Kidney capillary endothelial cell (primary cell): ENCODE measurements at regions not wholly inside any gene's neighbourhood (a gene's known extent, or its start where the extent isn't known, plus 50 kb on each side); places are given as distances from the start of the nearest gene placed in this dataset.

Source experiments
- DNase-seq: peaks from one replicate; pipeline ENCODE4 v3.0.0-alpha.2; 2018; ENCODE audit warnings: low spot score

GRCh38 chrX:151796576-151796975 lies 62.0 kb downstream of the CNGA2 start:
- no peak for DNase-seq

- peak; percentile 3 for DNase-seq
Observed at GRCh38 chrX:151801980-151802379, 67.4 kb downstream of the CNGA2 start.

GRCh38 chrX:151806967-151807540 lies 72.5 kb downstream of the CNGA2 start:
- no peak for DNase-seq

DNA sequence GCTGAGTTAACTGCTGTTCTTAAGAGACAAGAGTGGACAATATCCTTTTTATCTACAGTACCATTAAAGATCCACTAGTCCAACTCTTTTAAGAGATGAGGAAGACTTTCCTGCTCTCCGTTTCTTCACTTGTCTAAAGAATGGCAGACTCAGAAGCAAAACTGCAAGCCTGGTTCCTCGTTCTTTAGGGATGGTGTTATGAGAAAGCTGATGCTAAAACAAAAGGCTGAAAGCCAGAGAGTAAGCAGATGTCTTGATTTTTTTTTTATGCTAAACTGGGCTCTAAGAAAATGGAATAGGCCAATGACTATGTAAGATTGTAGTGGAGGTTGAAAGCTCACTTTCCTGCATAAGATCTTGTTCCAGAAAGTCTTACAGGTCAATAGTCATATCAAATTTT lies 78.1 kb downstream of the CNGA2 start:
- DNase-seq = no peak

DNA sequence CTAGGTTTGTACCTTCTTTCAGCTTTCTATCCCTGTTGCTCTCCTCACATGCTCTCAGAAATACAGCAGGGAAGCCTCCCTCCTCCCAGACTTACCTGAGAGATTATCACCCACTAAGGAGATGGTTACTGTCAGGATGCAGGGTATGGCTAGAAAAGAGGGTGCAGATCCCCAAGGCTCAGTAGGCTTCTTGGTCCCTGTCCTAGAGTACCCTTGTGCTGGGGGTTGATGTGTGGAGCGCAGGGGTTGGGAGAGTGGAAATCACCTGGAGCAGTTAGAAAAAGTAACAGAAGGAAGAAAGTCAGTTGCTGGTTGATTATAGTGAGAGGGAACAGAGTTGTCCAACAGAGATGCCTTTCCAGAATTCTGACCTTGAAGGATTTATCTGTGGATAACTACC lies 80.2 kb downstream of the CNGA2 start:
- DNase-seq = no peak

GRCh38 chrX:151815398-151815797 lies 80.9 kb downstream of the CNGA2 start:
- no peak for DNase-seq

DNA sequence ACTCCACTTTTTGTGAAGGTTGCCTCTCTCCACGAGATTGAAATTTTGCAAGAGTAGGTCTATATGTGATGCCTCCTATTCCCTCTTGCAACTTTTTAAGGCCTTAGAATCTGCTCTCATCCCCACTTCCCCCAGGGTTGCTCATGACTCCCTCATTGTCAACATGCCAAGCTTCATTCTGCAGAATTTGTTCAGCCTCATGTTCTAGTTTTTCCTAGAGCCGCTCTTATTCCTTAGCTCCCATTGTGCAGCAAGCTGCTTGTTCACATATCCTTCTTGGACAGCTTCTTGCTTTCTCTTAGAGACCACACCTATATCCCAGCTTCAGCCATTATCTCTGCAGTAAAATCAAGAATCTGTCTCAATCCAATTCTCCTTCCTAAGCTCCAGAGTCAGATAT lies 82.4 kb downstream of the CNGA2 start:
- DNase-seq = no peak

DNA sequence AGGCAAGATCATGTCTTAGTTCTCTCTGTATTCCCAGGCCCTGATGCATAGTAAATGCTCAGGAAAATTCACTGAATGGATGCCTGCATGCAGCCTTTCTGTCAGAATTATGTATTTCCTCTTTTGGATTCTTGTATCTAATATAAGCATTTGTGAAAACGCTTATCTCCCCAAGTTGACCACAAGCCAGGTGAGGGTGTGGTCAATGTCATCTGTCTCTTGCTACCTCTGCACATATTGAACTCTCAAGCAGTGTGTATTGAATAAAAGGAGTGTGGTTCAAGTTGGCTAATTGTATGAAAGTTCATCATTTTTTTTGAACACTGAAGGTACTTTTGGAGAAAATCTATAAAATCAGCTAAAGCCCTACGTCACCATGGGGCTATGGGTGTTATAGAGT lies 84.3 kb downstream of the CNGA2 start:
- no peak for DNase-seq

DNA sequence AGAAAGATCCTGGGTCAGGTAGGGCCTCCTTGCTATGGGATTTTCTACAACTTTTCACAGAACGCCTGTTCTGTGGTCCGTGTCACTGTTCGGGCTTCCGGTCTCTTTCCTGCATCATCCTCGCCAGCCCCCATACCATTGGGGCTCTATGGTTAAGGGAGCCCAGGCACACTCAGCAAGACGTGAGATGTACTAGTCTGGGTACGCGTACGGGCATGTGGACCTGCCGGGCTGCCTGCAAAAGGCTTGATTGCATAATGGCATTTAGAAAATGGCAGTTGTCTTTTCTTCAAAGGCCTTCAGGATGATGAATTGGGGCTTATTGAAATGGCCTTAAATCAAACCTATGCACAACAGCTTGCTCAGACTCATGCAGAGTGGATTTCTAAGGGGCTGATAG lies 86.7 kb downstream of the CNGA2 start:
- DNase-seq = no peak

DNA sequence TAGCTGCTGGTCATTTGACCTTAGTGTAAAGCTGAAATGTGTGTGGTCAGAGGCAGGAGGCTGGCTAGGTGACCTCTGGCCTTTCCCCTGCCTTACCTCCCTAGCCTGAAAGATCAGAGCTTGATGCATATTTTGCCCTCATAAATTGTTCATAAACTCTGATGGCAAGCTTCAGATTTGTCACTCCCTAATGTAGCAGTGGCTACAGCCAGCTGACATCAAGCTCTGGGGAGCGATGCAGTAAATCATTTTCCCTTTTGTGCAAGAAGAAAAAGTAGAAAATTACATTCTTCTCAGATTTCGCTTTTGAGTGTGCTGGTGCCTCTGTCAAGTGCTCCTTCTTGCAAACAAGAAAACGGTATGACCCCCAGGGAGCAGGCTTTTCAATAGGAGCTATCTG lies 87.7 kb upstream of the MAGEA4 start:
- DNase-seq = no peak

DNA sequence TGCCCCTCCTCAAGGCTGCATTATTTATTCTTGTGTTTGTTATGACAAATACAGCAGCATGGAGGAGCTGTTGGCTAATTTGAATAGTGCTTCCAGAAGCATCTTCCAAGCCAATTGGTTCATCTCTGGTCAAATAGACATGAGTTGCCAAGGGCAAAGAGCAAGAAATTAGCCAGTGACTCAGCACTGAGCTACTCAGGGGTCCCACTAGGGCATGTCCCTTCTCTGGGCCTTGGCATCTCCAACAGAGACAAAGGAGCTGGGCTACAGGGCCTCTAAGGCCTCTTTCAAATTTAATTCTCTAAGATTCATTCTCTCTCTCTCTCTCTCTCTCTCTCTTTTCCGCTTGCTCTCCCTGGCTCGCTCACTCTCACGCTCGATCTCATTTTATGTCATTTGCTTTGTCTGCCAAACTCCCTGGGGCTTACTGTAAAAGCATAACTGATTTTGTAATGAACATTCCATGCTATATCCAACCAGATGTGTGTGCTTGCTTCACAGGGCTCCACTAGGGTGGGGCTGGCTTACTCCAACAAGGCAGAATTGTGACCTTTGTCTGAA lies 86.7 kb upstream of the MAGEA4 start:
- DNase-seq = peak; percentile 28

- no peak for DNase-seq
Observed at GRCh38 chrX:151828439-151829080, 84.1 kb upstream of the MAGEA4 start.

- DNase-seq = peak; percentile 21
Observed at GRCh38 chrX:151830911-151831310, 81.8 kb upstream of the MAGEA4 start.

DNA sequence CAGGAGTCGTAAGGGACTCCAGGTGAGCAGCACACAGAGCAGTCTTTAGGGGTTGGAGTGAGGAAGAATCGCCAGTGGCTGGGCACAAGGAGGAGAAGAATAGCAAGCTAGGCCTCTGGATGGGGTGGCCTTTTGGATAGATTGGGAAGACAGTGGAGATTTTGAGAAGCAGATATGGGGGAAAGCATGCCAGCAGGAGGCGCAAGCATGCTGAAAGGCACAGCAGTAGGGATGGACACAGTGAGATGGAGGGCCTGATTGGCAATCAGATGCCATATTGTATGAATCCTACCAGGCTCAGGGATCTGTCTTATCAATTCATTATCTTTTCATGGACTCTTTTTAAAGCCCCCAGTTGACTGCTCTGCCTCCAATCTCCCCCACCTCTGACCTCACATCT lies 60.4 kb upstream of the MAGEA4 start:
- DNase-seq = no peak

DNA sequence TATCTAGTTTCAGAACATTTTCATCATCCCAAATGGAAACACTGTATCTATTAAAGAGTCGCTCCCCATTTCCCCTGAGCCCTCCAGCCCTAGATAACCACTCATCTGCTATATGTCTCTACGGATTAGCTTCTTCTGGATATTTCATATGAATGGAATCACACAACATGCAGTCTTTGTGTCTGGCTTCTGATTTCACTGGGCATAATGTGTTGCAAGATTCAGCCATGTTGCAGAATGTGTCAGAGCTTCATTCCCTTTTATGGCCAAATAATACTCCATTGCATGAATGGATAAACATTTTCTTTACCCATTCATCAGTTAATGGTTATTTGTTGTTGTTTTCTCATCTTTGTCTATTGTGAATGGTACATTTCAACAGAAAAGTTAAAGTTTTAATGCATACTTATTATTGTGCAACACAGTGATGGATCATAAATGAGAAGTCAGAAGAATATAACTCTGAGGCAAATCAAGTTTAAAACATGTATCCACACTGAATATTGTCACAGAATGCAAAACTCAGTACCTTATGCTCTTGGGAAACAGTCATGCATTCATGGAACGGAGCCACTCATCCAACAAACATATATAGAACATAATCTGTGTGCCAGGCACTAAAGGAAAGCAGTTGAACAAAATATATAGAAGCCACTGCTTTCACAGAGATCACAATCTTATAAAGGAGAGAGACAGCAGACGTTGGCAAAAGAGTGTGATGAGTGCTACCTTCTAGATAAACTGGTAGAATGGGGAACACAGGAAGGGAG lies 57.8 kb upstream of the MAGEA4 start:
- DNase-seq = no peak

DNA sequence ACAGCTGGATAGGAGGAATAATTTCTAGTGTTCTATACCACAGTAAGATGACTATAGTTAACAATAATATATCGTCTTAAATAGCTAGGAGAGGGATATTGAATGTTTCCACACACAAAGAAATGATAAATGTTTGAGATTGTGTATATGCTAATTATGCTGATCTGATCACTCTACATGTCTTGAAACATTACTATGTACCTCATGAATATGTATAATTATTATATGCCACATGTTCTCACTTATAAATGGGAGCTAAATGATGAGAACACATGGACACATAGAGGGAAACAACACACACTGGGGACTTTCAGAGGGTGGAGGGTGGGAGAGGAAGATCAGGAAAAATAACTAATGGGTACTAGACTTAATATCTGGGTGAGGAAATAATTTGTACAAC lies 53.2 kb upstream of the MAGEA4 start:
- DNase-seq = no peak

- DNase-seq = no peak
Observed at GRCh38 chrX:151860827-151861226, 51.9 kb upstream of the MAGEA4 start.
